Liver (tissue), 8 donors: ENCODE measurements at regions not wholly inside any gene's neighbourhood (a gene's known extent, or its start where the extent isn't known, plus 50 kb on each side); places are given as distances from the start of the nearest gene placed in this dataset.

Experiments used
- DNase-seq: peaks from one replicate; pipeline ENCODE4 v3.0.0-alpha.2; 2017; ENCODE audit warnings: low spot score
- H3K27ac ChIP-seq, 2 donors: one replicate each; pipeline ENCODE4 v1.7.0; 2013; ENCODE audit warnings: inconsistent platforms in 2 of 2, low read length in 2 of 2, control low read depth in 1 of 2, low read depth in 1 of 2, mild to moderate bottlenecking in 1 of 2
- H3K27me3 ChIP-seq, 4 donors: one replicate each; pipeline versions ENCODE4 v1.6.1 to v1.7.0; 2013; ENCODE audit warnings: low read length in 3 of 4, inconsistent platforms in 1 of 4, mild to moderate bottlenecking in 1 of 4, moderate library complexity in 1 of 4; ENCODE audit not compliant: control insufficient read depth in 4 of 4, insufficient read depth in 4 of 4
- H3K36me3 ChIP-seq, 4 donors: one replicate each; pipeline versions ENCODE4 v1.6.1 to v1.7.0; 2013; ENCODE audit warnings: low read length in 3 of 4, mild to moderate bottlenecking in 3 of 4, low read depth in 1 of 4, moderate library complexity in 1 of 4; ENCODE audit not compliant: control insufficient read depth in 4 of 4, insufficient read depth in 3 of 4
- H3K4me1 ChIP-seq, 4 donors: one replicate each; pipeline versions ENCODE4 v1.6.1 to v1.7.0; 2013; ENCODE audit warnings: low read length in 3 of 4, mild to moderate bottlenecking in 3 of 4, moderate library complexity in 1 of 4; ENCODE audit not compliant: control insufficient read depth in 4 of 4, insufficient read depth in 4 of 4
- H3K4me3 ChIP-seq, 3 donors: one replicate each; pipeline versions ENCODE4 v1.6.1 to v1.7.0; 2013; ENCODE audit warnings: low read length in 3 of 3, control low read depth in 1 of 3, low read depth in 1 of 3, mild to moderate bottlenecking in 1 of 3
- H3K9ac ChIP-seq, 2 donors: one replicate each; pipeline ENCODE4 v1.7.0; 2013; ENCODE audit warnings: low read length in 2 of 2, mild to moderate bottlenecking in 2 of 2, moderate library complexity in 2 of 2, control low read depth in 1 of 2, low read depth in 1 of 2
- H3K9me3 ChIP-seq, 4 donors: one replicate each; pipeline versions ENCODE4 v1.6.1 to v1.7.0; 2013; ENCODE audit warnings: low read length in 3 of 4; ENCODE audit not compliant: control insufficient read depth in 4 of 4
- ATF3 ChIP-seq: IDR thresholded peaks from 2 replicates; pipeline ENCODE4 v1.6.1; 2016; ENCODE audit warnings: antibody characterized with exemption
- CTCF ChIP-seq: fragments of 150-350 bp; IDR thresholded peaks from 2 replicates; pipeline ENCODE4 v1.5.1; 2017; ENCODE audit warnings: improper control_type of control experiment, low read depth, low read length; ENCODE audit not compliant: missing input control
- EGR1 ChIP-seq, 2 donors: IDR thresholded peaks; 2 replicates each; pipeline ENCODE4 v1.6.1; 2016 to 2018; ENCODE audit warnings: antibody characterized with exemption in 2 of 2, low read depth in 2 of 2
- FOXA1 ChIP-seq: IDR thresholded peaks from 2 replicates; pipeline ENCODE4 v1.6.1; 2016; ENCODE audit warnings: antibody characterized with exemption
- FOXA2 ChIP-seq: IDR thresholded peaks from 2 replicates; pipeline ENCODE4 v1.6.1; 2016; ENCODE audit warnings: antibody characterized with exemption
- HNF4A ChIP-seq, 2 donors: conservative IDR thresholded peaks; 2 replicates each; pipeline ENCODE4 v1.6.1; 2016; ENCODE audit warnings: antibody characterized with exemption in 2 of 2, mild to moderate bottlenecking in 2 of 2
- HNF4G ChIP-seq: IDR thresholded peaks from 2 replicates; pipeline ENCODE4 v1.6.1; 2016; ENCODE audit warnings: antibody characterized with exemption
- JUND ChIP-seq, 2 donors: IDR thresholded peaks; 2 replicates each; pipeline ENCODE4 v1.6.1; 2016; ENCODE audit warnings: antibody characterized with exemption in 2 of 2
- MAX ChIP-seq: IDR thresholded peaks from 2 replicates; pipeline ENCODE4 v1.6.1; 2016; ENCODE audit warnings: antibody characterized with exemption
- NR2F2 ChIP-seq: IDR thresholded peaks from 2 replicates; pipeline ENCODE4 v1.6.1; 2016; ENCODE audit warnings: antibody characterized with exemption
- RAD21 ChIP-seq, 2 donors: IDR thresholded peaks; 2 replicates each; pipeline ENCODE4 v1.6.1; 2016; ENCODE audit warnings: antibody characterized with exemption in 2 of 2, mild to moderate bottlenecking in 2 of 2
- REST ChIP-seq: IDR thresholded peaks from 2 replicates; pipeline ENCODE4 v1.6.1; 2016; ENCODE audit warnings: antibody characterized with exemption, mild to moderate bottlenecking
- RXRA ChIP-seq, 2 donors: IDR thresholded peaks; 2 replicates each; pipeline ENCODE4 v1.6.1; 2017 to 2018; ENCODE audit warnings: antibody characterized with exemption in 2 of 2, mild to moderate bottlenecking in 1 of 2
- SP1 ChIP-seq: IDR thresholded peaks from 2 replicates; pipeline ENCODE4 v1.6.1; 2018; ENCODE audit warnings: antibody characterized with exemption, mild to moderate bottlenecking
- ZBTB33 ChIP-seq: IDR thresholded peaks from 2 replicates; pipeline ENCODE4 v1.6.1; 2016; ENCODE audit warnings: antibody characterized with exemption
- WGBS: extraction: QIAGEN DNeasy Blood & Tissue Kit; methylation state at CpG from one replicate; pipeline ENCODE4 v1.1.7; 2013; 5-methylcytosine and 5-hydroxymethylcytosine counted together
- donor health status: healthy.
- donor health status: healthy.
- donor health status: healthy.
- donor health status: healthy.
- donor health status: healthy.

- H3K27me3 ChIP-seq = no peaks in the 10 kb centered on the region
- TF ChIP-seq REST (no peak), MAX (no peak)
- WGBS = 88% methylated on average over 4 of the region's 4 CpGs
- H3K9ac ChIP-seq = no peak overlapping the region
- no peaks in the 10 kb centered on the region for H3K9me3 ChIP-seq
- no peaks in the 10 kb centered on the region for H3K4me1 ChIP-seq
- no peak overlapping the region for H3K4me3 ChIP-seq
- DNase-seq = no peak
- H3K27ac ChIP-seq = no peak overlapping the region
- no peaks in the 10 kb centered on the region for H3K36me3 ChIP-seq
Measured at GRCh38 chr11:15761235-15761634, 595.1 kb downstream of the SOX6 start.

DNA sequence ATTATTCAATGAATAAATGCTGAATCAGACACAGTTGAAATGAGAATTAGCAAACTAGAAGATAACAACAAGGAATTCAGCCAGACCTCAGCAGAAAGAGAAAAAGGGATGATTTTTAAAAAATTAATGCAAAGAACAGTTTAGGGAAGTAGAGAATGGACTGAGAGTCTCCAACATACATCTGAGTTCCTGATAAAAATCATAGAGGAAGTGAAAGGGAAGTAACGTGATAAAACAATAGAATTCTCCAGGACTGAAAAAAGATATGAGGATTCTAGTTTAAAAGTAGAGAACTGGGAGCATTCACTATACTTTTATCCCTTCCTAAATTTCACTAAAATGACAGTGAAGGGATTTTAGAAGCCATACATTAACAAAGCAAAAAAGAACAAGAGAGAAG lies 592.0 kb downstream of the SOX6 start:
- H3K9ac ChIP-seq = no peak overlapping the region
- no peak for DNase-seq
- no peaks in the 10 kb centered on the region for H3K4me1 ChIP-seq
- TF ChIP-seq SP1 = no peak
- TF ChIP-seq HNF4G = no peak
- TF ChIP-seq FOXA1 = no peak
- no peak for TF ChIP-seq RXRA (IDR thresholded peaks at IDR 0.05)
- TF ChIP-seq EGR1 (IDR thresholded peaks at IDR 0.05; ENCODE audit: low read depth in 2 of 2) = no peak
- TF ChIP-seq RAD21 (IDR thresholded peaks at IDR 0.05) = no peak
- no peak for TF ChIP-seq FOXA2
- no peak for TF ChIP-seq JUND (IDR thresholded peaks at IDR 0.05)
- no peak for TF ChIP-seq MAX
- no peak for TF ChIP-seq CTCF
- no peak for TF ChIP-seq ATF3
- TF ChIP-seq ZBTB33 = no peak
- TF ChIP-seq NR2F2 = no peak
- no peak for TF ChIP-seq HNF4A (conservative IDR thresholded peaks at IDR 0.05)
- no peak for TF ChIP-seq REST
- H3K27ac ChIP-seq = no peak overlapping the region
- no peak overlapping the region for H3K4me3 ChIP-seq
- H3K27me3 ChIP-seq = no peaks in the 10 kb centered on the region
- H3K9me3 ChIP-seq = no peaks in the 10 kb centered on the region
- 58% methylated on average over 1 of the region's 1 CpG for WGBS
- no peaks in the 10 kb centered on the region for H3K36me3 ChIP-seq
